NCI-H187 treated with DMSO at 0.1 percent for 48 hours (cell line): ENCODE measurements at regions not wholly inside any gene's neighbourhood (a gene's known extent, or its start where the extent isn't known, plus 50 kb on each side); places are given as distances from the start of the nearest gene placed in this dataset.

ENCODE experiments used
- DNase-seq: peaks from one replicate; lab custom pipeline; 2025; lab: John Stamatoyannopoulos, UW

DNA sequence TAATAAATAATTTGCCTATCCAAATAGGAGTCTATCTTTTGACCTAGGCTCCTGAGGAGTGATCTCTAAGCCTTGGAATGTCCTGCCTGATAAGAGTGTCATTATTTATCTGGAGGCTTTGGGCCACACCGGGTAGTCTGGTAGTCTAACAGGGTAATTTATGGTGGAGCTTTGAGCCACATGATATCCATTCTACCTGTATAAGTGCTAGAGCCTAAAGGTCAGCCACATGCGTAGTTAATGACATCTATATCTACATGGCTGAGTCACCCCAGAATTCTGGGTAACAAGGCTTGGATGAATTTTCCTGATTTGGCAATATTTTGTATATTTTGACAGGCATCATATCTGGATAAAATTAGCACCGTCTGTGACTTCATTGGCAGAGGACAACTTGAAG lies 681.4 kb downstream of the MCTP2 start:
- DNase-seq: no peak

DNA sequence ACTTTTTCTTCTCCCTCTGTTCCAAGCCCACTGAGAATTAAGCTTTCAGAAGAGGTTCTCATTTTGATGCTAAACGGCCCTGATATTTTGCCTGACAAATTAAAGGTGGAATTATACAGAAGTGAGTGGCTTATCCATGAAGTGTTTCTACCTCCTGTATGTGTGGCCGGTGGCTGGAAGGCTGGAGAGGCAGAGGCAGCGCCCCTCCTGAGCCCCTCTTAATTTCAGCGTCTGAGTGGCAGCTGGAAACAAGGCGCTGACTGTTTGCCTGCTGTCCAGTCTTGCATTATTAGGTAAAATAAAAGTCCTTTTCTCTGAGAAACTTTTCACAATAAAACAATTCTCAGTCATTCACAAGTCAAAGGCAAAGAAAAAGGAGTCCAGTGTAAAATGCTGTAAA lies 685.7 kb downstream of the MCTP2 start:
- DNase-seq: no peak

- DNase-seq: no peak
Observed at GRCh38 chr15:94921936-94922335, 690.6 kb downstream of the MCTP2 start.

DNA sequence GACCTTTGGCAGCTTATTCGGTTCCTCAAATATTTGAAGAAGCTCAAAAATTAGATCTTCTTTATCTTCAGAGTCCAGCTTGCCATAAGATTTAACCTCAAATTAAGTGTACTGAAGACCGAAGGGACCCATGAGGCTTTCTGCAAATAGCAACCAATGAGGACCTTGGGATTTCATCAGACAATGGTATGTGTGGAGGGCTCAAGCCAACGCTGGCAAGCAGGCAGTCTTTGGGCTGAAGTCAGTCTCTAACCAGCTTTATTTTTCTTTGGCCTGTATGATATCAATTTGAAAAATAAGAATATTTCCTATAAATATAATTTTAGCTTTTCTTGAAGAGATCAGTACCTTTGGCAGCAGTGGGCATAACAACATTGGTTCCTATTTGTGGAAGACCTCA lies 692.7 kb downstream of the MCTP2 start:
- no peak for DNase-seq

DNA sequence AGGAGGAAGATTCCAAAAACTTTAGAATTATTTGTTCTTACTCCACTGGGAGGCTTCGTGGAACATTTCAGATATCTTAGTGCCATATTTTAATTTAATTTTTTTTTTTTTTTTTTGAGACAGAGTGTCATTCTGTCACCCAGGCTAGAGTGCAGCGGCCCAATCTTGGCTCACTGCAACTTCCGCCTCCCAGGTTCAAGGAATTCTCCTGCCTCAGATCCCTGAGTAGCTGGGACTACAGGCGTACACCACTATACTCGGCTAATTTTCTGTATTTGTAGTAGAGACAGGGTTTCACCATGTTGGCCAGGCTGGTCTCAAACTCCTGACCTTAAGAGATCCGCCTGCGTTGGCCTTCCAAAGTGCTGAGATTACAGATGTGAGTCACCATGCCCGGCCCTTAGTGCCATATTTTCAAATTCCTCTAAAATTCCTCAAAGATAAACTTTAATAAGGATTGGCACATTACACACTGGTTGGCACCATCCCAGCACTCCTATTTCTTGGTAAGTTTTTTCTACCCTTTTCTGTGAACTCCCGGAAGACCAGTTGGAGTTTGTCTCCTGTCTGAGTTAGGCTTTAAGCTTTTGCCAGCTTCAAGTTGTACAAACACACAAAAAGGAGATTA lies 693.7 kb downstream of the MCTP2 start:
- no peak for DNase-seq

DNA sequence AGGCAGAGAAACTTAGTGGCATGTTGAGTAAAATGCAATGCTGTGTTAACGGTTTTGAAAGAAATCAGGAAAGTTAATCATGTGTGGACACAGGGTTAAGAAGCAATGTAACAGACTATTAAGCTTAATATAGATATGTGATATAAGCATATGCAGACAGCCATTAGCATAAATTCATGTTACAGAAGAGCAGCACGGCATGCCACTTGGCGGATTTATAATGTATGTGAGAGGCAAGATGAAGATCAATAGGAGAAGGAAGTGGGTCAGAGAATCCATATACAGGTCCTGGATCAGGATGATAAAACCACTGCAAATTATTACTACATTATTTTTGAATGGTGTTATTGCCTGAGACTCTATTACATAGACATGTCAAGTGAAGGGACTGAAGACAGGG lies 694.3 kb downstream of the MCTP2 start:
- no peak for DNase-seq

DNA sequence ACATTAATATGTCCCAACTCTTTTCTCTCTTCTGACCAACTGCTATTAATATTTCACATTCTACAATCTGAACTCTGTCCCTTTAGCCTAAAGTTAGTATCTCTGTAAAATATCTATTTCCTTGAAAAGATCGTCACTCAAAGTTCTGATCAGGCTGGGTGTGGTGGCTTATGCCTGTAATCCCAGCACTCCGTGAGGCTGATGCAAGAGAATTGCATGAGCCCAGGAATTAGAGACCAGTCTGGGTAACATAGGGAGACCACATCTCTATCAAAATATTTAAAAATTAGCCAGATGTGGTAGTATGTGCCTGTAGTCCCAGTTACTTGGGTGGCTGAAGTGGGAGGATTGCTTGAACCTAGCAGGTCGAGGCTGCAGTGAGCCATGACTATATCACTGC lies 695.6 kb downstream of the MCTP2 start:
- no peak for DNase-seq

GRCh38 chr15:94929282-94929681 lies 697.9 kb downstream of the MCTP2 start:
- DNase-seq: no peak

DNA sequence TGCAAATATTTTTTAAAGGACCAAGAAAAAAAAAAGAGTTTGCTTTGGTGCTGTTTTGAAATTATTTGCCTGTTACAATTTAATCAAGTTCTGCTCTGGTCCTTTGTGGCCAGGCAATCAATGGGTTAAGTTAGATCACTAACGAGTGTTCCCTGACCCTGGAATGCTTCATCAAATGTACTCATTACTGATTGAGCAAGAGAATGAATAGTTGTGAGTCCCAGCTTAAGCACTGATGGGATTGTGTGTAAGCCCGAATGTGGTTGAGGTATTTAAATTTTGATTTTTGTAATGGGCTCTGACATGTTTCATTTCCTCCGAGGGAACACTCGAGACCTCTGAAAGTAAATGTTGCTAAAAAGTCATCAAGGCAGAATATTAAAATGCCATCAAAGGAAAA lies 699.1 kb downstream of the MCTP2 start:
- no peak for DNase-seq

DNA sequence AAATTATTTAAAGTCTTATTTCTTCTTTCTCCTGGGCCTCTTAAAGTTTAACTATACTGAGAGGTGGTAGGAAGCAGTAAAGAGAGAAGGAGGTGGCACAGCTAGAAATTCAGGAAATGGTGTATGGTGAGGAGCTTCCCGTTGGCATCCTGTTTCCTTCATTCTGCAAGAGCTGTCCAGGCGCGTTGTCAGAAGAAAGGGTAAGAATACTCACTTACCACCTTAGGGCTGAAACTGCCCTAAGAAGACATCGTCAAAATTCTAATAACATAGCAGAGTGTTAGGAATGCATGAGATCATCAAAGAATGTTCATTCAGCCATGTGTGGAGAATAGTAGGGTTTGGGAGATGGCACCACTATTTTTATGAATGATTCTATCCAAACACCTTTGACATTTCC lies 699.6 kb downstream of the MCTP2 start:
- no peak for DNase-seq

DNA sequence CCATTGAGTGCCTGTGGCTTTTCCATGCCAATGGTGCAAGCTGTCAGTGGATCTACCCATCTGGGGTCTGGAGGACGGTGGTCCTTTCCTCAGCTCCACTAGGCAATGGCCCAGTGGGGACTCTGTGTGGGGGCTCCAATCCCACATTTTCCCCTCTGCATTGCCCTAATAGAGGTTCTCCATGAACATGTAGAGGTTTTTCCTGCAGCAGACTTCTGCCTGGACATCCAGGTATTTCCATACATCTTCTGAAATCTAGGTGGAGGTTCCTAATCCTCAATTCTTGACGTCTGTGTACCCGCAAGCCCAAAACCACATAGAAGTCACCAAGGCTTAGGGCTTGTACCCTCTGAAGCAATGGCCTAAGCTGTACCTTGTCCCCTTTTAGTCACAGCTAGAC lies 703.1 kb downstream of the MCTP2 start:
- no peak for DNase-seq

- DNase-seq: no peak
Observed at GRCh38 chr15:94937242-94937641, 705.9 kb downstream of the MCTP2 start.

- no peak for DNase-seq
Observed at GRCh38 chr15:94943888-94944287, 712.5 kb downstream of the MCTP2 start.

GRCh38 chr15:94951538-94951937 lies 720.2 kb downstream of the MCTP2 start:
- DNase-seq: no peak

GRCh38 chr15:94963953-94964352 lies 732.6 kb downstream of the MCTP2 start:
- DNase-seq: no peak

DNA sequence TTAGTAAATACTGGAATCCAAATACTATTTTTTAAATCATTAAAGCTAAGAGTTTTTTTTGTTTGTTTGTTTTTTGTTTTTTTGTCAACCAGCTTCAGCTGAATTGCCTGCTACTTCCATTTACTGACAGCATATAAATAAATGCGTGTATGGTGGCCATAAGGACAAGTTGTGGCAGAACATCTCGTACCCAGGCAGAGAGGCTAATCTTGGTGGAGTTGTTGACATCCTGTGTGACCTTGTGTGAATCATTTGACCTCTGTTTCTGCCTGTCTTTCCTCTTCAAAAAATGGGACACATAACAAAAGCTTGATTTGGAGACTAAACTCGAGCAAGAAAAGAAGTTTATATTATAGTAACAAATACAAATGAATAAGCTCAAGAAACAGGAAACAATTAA lies 734.2 kb downstream of the MCTP2 start:
- no peak for DNase-seq

DNA sequence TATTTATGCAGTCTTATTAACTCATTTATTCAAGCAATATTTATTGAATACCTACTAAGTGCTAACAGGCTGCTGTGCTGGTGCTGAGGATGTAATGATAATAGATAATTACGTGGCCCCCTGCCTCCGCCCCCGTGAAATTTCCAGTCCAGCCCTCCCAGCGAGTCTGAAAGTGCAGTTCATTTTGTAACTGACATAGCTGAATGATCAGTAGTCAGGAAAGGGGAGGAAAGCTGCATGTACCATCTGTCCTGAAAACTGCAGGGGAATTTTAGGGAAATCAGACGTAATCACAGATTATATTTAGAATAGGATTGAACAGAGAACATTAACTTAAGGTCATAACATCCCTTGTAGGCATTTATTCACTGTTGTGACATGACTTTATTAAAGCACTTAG lies 736.8 kb downstream of the MCTP2 start:
- no peak for DNase-seq

GRCh38 chr15:94970096-94970495 lies 738.7 kb downstream of the MCTP2 start:
- DNase-seq: no peak

- no peak for DNase-seq
Observed at GRCh38 chr15:94970802-94971201, 739.4 kb downstream of the MCTP2 start.

DNA sequence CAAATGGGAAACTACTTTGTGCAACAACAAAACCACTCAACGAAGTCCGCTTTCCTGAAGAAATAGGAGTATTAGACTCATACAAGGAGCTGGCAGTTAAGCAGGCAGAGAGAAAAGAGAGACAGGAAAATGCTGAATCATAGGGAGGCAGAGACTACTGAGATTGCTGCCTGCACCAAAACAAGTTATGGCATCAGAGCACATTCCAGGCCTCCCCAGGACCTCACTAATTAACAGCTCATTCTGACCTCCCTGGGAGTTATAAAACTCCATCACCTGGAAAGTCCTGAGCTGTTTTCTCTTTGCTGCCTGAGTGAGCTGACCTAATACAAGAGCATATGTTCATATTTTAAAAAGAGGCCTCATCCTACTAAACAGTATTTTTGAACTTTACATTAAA lies 741.0 kb downstream of the MCTP2 start:
- DNase-seq: no peak

GRCh38 chr15:94987085-94987484 lies 755.7 kb downstream of the MCTP2 start:
- DNase-seq: no peak

DNA sequence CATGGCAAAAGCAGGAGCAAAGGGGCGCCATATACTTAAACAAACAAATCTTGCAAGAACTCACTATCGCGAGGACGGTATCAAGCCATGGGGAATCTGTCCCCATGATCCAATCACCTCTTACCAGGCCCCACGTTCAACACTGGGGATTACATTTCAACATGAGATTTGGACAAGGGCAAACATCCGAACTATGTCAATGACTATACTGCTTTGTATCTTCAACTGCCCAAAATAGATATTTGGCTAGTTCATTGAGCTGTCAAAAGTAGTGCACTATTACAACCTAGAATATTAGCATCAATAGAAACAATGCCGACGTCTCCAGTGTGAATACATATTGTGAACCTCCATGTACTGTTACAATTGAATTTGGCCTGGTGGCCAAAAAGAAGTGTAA lies 760.4 kb downstream of the MCTP2 start:
- DNase-seq: no peak

DNA sequence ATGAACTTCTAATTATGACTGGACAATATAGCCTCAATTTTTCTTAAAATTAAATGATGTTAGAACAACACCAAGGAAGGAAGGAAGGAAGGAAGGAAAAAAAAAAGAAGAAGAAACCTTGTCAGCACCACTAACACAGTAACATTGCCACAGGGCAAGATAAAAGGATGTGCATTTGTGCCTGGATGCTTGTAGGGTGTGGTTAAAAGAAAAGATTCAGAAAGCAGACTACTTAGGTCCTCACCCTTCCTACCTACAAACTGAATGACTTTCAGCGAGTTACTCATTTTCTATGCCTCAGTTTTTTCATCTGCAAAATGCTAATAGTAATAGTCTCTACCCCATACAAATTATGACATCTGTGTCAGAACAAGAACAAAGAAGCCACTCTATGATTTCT lies 778.3 kb downstream of the MCTP2 start:
- no peak for DNase-seq

DNA sequence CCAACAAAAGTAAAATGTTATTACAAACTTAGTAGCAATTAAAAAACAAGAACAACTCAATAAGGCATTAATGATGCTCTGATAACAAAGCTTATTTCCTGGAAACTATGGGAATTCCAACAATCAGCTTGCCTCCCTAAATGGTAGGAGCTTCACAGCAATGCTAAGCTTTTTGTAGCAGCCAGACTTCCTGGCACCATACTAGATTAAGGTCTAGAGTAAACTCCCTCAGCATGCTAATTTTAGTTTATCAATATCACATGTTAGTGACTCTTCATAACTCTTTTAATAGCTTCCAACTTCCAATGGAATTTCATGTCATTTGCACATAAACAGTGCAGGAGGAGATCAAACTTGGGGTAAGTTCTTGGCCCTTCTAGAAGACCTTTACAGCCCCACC lies 782.0 kb downstream of the MCTP2 start:
- DNase-seq: no peak
